GM21737 (cell line): ENCODE measurements at regions not wholly inside any gene's neighbourhood (a gene's known extent, or its start where the extent isn't known, plus 50 kb on each side); places are given as distances from the start of the nearest gene placed in this dataset.

Source experiments
- ATAC-seq: cut with Tn5 transposase; IDR thresholded peaks from one replicate; pipeline ENCODE4 v1.9.1; 2021; ENCODE audit warnings: mild to moderate bottlenecking, moderate library complexity; ENCODE audit not compliant: unreplicated experiment

DNA sequence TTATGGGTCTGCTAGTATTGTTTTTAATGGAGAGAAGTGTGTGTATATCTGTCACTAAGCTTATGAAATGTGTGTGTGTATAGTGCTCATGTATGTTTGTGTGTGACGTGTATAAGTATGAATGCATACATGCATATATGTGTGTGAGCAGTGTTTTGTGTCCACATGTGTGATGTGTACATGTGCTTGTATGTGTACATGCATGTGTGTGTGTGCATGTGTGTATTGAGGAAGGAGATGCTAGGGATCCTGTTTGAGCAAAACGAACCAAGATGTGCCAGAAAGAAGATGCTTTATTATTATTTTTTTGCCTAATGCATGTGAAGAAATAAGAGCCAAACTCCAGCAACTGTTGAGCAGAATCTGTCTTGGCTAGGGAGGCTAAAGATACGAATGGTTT lies 301.3 kb upstream of the SKOR2 start:
- no peak for ATAC-seq

DNA sequence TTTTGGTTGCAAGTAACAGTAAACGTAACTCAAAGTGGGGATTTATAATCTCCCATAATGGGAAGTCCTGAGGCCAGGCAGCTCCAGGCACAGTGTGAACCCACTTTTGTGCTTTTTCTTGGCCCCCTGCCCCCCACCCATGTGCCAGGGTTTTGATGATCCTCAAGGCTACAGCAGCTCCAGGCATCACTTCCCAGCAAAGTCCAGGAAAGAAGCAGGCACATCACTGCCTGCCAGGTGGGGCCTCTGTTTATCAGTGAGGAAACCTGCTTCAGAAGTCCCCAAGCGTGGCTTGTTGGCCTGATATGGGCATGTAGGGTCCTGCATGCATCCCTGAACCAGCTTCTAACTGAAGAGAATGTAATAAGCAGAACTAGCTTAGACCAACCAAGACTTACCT lies 299.2 kb upstream of the SKOR2 start:
- ATAC-seq, result no peak

DNA sequence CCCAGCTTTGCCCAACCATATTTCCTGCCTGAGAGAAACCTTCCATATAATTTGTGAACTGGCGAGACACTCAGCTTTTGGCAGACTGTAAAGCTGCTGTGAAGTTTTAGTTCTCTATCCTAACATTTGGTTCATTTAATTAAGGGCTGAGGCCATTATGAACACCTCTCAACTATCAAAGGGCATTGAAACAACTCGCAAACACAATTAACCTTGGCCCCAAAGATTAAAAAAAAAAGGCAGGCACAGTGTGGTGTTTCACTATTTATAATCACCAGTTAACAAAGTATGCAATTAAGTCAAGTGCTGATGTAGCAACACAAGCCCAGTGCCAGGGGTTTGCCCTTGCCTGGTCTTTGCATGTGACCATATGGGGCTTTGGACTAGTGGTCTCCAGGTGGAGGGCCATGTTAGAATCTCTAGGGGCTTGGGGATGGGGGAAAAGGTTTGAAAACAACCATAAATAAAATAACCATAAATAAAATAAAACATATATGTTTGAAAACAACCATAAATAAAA lies 297.6 kb upstream of the SKOR2 start:
- no peak for ATAC-seq

DNA sequence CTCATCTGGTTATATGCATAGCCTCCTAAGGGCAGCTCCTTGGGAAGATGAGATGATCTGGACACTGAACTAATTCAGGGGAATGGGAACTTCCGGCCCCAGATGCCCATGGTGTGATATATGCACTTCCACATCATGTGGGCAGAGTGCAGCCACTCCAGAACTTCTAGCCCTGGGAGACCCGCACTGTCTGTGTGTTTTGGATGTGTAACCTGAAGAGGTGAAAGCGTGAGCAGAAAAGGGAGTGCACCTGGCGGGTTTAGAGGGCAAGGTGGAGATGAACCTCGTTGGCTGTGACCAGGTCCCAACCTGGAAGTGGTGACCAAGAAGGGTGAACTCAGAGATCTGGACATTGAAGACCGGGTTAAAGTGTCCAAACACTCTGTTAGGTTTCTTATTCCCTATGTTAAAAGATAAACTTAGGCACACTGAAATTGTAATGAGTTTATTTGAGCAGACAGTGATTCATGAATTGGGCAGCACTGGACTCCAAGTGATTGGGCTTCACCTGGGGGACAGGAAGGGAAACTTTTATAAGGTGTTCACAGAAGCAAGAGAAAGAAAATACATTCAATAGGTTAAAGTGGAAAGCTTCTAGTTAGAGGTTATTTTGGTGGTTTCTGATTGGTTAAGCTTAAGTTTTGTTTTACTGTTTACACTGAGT lies 296.2 kb upstream of the SKOR2 start:
- ATAC-seq, result no peak

DNA sequence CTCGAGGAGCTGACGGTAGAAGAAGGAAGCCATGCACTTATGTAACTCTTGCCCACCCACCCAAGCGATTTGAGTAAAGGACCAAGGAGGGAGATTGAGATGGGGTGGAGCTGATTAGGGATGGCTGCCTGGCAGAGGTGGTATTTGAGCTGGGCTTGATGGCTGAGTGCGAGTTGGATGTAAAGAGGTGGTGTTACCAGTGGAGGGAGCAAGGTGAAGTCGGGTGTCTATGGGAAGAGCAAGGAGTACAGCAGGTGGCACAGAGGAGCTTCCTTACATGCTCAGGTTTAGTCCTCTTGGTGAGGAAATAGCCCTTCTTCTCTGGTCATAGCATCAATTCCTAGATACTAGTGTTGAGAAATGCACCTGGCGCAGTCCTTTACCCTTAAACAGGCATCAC lies 294.2 kb upstream of the SKOR2 start:
- no peak for ATAC-seq

DNA sequence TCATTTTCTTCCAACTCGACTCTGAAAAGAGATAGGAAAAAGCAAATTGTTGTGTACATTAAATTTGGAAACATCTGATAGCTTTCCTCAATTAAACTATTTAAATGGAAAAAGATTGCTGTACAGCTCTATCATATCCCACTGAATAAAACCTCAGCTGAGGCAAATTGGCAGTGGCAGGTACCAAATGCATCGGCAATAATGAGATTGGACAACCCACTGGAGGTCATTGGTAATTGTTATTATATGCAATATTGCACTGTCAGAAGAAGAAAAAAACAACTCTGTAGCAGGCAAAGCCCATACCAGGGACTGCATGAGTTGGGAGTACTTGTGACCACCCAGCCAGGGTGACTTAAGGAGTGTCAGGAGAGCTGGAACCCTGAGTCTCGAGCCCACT lies 291.6 kb upstream of the SKOR2 start:
- ATAC-seq, result no peak

DNA sequence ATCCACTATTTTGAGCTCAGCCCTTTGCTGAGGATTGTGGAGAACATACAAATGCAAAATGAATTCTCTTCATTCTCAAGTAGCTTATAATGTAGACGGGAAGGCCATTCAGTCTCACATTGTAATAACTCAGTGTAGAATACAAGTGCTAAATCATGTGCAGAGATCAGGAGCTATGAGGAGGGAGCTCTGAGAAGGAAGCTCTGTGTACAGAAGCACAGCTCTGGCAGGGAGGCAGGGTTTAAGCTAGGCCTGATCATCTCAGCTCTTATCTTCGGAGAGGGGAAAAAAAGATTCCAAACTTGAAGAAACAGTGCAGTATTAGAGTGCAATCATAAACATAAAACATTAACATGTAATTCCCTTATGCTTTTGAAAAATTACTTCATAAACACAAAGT lies 291.1 kb upstream of the SKOR2 start:
- ATAC-seq, result no peak

DNA sequence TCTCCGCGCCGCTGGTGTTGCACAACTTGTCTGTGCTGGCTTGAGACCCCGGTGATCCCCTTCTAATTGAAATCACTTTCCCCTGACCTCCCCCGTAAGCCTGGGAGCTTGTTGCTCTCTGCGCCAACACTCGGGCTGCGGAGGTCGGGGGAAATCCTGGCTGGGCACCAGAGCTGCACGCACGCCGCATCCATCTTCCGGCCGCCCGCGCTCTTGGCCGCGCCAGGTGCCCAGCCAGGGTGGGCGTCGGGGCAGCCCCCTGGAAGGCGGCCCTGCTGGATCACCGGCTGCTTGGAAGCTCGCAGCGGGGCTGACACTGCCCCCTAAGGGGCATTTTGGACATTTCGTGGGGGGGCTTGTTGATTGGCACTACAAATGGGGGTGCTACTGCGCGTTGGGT lies 280.3 kb upstream of the SKOR2 start:
- ATAC-seq, result no peak

DNA sequence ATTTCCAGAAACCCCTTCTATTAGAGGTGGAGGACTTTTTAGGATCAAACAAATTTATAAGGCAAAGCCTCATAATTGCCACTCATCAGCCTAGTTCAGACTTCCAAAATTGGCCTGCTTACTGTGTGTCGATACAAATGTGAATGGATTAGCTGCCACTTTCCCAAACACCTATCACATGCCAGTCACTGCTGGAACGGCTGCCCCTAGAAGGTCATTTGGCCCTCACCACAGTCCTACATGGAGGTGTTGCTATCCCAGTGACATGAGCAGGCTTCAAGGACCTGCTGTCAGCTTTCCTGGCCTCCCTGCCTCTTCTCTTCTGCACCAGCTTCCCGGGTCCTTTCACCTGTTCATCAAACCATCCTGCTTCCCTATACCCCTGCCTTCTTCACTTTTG lies 279.2 kb upstream of the SKOR2 start:
- no peak for ATAC-seq

DNA sequence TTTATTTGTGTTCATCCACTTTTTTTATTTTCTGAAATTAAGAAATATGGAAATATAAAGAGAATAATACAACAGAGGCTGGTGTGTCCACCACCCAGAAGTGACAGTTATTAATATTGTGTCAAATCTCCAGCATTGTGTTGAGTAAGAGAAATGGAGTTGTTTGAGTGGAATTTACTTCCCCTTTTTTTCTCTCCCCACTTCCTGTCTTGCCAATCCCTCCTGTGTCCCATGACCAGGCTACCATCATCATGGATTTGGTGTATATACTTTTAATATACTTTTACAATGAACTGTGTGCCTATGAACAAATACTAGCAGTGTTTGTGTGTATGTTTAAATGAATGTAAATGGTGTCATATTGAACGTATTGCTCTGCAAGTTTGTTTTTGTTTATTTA lies 276.9 kb upstream of the SKOR2 start:
- no peak for ATAC-seq

DNA sequence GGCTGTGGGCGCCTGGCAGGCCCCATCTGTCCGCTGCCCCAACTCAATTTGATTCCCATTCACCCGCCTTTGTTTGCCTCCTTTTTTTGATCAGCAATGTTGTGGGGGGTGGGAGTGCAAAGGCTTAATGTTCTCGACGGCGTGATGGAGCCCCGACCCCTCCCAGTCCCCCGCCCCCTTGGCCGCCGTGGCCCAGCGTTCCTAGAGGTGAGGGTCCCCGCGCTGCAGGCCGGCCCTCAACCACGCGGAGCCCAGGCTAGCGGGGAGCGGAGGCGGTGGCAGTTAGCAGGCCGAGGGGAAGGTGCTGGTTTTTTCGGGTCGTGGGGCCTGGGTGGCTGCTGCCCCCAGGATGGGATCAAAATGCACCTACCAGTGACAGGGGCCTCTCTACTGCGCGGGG lies 274.7 kb upstream of the SKOR2 start:
- ATAC-seq, result no peak

DNA sequence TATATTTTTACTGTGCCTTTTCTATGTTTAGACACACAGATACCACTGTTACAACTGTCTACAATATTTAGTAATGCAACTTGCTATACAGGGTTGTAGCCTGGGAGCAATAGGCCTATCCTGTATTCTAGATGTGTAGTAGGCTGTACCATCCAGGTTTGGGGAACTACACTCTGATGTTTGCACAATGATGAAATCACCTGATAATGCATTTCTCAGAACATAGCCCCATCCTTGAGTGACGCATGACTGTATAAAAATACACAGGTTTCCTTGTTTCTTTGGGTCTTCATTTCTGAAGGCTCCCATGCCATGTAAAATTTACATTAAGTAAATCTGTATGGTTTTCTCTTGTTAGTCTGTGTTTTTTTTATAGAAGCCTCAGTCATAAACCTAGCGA lies 270.9 kb upstream of the SKOR2 start:
- no peak for ATAC-seq

DNA sequence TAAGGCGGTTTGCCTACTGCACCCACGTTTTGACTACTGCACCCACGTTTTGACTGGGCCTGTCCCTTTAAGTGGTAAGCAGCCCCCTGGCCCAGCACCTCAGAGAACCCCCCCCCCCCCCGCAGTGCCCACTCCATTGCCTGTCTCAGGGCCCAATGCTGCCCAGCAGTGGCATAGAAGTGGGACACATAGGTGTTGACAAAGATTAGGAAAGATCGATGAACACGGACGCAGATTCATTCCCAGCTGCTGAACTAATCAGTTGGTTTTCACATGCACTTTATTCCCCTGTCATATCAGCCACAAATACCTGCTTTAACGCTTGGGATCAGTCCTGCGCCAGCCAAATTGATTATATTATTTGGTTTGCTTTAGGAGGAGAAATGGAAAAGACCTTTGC lies 268.8 kb upstream of the SKOR2 start:
- no peak for ATAC-seq

DNA sequence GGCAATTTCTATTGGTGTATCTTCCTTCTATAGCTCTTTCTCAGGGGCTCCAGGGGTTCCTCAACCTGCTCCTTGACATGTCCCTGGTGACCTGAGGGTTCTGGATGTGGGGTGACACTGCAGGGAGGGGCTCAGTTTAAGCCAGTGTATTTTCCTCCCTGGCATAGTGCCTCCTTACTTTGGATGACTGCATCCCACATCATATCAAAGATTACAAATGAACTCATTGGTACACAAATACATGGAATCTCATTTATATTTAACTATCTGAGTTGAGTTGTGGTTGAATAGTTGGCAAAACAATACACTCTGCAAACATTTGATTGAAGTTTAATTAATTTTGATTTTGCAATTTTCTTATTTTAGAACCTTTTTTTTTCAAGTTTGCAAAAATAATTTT lies 268.2 kb upstream of the SKOR2 start:
- ATAC-seq, result no peak

DNA sequence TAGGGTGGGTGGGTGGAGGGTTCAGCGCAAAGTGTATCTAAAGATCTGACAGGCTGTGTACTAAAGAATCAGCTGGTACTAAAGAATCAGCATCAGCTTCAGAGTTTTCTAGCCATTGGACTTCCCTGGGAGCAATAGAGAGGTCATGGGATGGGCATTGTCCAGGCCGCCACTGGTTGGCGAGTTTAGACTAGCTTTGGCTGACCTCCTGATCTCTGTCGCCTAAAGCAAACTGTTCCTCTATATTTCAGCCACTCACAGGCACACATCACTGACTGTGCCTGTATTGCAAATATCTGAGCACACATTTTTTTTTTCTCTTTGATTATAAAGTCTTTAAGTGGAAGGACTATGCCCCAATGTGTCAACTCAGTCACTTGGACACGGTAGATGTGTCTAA lies 267.8 kb upstream of the SKOR2 start:
- ATAC-seq, result no peak

DNA sequence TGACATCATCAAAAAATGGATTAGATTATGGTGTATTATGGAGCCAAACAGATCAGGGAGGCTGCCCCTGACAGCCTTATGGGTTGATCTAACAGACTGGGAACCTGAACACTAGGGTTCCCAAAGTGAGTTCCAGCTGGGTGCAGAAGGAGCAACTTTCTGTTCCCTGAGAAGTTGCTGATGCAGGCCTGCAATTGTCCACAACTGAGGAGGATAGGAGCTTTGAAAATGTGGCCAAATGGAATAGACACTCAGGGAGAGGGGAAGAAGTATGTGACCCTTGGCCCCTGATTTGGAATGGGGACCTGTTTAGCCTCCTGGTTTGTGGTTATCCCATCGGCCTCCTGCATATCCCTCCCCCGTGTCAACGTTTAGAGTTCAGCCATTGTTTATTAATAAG lies 262.2 kb upstream of the SKOR2 start:
- ATAC-seq, result no peak

DNA sequence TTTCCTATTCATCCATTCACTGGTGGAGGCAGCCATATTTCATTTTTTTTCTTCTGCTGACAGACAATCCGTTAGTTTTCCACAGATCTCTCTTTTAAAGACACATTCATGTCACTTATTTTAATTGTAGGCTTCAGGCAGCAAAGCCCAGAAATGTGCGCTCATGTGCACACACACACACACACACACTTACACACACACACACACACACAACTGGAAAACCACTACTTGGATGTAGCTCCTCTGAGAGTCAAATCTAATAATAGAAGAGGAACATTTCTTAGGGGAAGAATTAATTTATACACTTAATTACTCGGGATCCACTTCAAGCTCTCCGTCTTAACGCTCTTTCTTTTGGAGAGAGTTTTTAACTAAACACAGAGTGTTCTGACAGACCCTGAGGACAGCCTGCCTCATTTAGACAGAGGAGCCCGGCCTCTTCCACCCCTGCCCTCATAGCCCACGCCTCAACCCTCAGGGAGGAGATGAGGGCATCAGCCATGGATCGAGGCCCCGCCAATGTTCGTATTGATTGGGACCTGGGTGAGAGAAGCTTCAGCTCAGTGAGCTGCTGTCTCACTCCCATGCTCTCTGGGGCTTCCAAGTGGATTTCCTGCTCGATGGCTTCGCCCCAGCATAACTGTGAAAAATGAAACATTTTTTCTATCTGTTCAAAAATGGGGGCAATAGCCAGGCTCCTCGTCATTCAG lies 261.4 kb upstream of the SKOR2 start:
- ATAC-seq, result no peak

DNA sequence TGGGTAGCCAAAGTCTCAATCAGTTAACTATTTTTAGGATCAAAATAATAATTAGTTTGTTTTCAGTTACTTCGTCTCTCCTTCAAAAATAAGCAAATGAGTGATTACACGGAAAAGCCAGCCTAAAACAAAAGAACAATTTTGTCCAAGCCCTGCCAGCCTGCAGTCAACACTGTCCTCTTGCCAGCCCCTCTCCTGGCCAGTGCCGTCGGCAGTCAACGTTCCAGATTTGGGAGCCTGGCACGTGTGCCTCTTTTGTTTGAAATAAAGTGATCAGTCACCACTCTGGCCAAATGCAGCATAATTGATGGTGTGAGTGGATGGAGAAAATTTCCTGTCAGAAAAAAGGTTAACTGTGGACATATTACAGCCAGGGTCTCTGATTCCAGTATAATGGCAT lies 260.6 kb upstream of the SKOR2 start:
- ATAC-seq, result no peak

DNA sequence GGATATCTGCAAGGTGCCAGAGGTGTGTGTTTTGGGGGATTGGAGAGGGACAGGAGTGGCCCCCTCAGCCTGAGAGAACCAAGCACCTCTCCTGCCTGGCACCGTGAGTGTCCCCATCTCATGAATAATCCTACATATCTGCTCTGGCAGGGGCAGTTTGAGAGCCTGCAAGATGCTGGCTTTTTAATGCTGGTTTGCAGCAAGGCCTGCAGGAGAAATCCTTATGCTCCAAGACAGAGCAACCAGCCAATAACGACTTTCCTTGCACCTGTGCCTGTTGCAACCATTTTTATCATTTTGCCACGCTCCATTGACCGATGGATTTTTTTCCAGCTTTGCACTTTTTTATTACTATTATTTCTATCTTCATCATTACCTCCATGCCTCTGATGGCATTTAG lies 259.4 kb upstream of the SKOR2 start:
- no peak for ATAC-seq

DNA sequence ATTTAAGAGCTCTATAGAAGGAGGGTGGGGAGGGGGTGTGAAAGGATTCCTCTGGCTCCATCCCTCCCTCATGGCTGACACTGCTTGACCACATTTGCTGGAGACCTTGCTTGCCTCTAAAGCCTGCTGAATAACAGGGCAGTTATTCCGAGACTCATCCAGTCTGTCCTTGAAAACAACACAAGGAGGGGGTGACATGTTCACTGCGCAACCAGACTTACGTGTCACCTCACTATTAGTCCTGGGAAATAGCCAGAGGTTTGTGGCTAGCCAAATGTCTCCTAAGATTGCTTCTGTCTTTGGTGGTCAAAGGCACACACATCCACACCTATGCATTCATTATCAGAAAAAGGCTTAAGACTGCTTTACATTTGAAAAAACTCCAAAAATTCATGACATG lies 256.2 kb upstream of the SKOR2 start:
- ATAC-seq, result no peak

DNA sequence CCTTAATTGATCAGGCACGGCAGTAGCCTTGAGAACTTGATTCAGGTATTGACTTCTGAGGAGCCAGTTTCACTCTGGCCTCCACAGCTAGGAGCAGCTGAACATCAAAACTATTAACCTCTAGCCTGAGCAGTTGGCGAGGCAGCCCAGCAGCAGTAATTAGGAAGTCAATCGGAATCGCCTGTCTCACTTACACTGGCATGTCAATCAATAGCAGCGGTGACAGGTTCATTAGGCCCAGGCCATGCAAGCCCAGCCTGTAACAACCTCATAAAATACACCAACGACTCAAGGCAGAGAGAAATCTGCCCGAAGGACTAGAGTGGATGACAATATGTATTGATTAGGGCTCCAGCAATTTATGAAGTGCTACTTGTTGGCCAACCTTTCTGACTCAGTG lies 255.4 kb upstream of the SKOR2 start:
- no peak for ATAC-seq

DNA sequence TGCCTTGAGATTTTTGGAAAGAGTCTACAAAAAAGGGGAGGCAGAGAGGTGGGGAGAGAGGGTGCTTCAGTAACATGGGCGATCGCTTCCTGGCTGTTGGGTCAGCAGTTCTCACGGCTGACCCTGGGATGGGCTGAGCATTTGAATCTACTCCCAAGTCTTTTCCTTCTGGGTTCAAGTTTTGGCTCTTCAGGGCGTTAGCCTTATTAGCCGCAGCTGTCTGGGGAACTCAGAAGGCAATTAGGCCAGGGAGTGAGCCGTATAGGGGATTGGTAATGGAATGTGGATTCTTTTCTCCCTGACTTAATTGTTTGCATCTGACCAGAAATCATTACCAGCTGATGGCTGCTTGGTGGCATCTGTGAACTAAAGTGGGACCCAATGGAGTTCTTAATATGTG lies 250.5 kb upstream of the SKOR2 start:
- ATAC-seq, result no peak

DNA sequence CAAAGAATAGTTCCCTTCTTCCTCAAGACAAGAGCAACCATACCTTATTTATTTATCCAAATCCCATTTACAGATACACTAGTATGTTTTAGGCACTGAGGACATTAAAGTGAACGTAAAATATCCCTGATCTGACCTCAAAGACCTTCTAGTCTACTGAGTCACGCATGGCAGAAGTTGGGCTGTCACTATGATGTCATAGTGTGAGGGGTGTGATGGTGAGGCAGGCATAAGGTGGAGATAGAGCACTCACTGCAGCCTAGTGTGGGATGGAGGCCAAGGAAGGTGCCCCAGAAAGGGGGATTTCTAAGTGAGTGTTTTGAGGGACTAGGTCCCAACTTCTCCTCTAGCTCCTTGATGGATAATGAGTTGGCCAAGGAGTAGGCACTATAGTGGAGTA lies 249.5 kb upstream of the SKOR2 start:
- no peak for ATAC-seq
